Mesenchymal stem cell (in vitro differentiated cells and primary cell): ENCODE measurements at regions not wholly inside any gene's neighbourhood (a gene's known extent, or its start where the extent isn't known, plus 50 kb on each side); places are given as distances from the start of the nearest gene placed in this dataset.
A peak's percentile ranks its signal among the peaks of the same experiment; 100 is the strongest.

Experiments used
- DNase-seq: peaks from one replicate; pipeline ENCODE4 v3.0.0-alpha.2; 2013
- H2AFZ ChIP-seq: one replicate; pipeline ENCODE4 v1.6.1; 2013; ENCODE audit warnings: low read depth, mild to moderate bottlenecking, control low read depth, inconsistent platforms, low read length, moderate library complexity
- H2AK5ac ChIP-seq: 2 replicates; pipeline ENCODE4 v1.6.1; 2013; ENCODE audit warnings: low read length, moderate library complexity, mild to moderate bottlenecking, inconsistent platforms; ENCODE audit not compliant: severe bottlenecking
- H2BK120ac ChIP-seq: one replicate; pipeline ENCODE4 v1.6.1; 2013; ENCODE audit warnings: low read depth, mild to moderate bottlenecking, inconsistent platforms, low read length, moderate library complexity
- H2BK12ac ChIP-seq, 2 experiments: one replicate each; pipeline ENCODE4 v1.6.1; 2013; ENCODE audit warnings: inconsistent platforms in 2 of 2, low read length in 2 of 2, mild to moderate bottlenecking in 2 of 2, moderate library complexity in 2 of 2, control low read depth in 1 of 2
- H2BK15ac ChIP-seq: one replicate; pipeline ENCODE4 v1.6.1; 2013; ENCODE audit warnings: mild to moderate bottlenecking, low read depth, inconsistent platforms; ENCODE audit not compliant: poor library complexity, severe bottlenecking
- H2BK5ac ChIP-seq: 2 replicates; pipeline ENCODE4 v1.6.1; 2013; ENCODE audit warnings: low read depth, mild to moderate bottlenecking, low read length, control low read depth, inconsistent platforms; ENCODE audit not compliant: poor library complexity, severe bottlenecking
- H3K14ac ChIP-seq, 2 experiments: one replicate each; pipeline ENCODE4 v1.6.1; 2013; ENCODE audit warnings: inconsistent platforms in 2 of 2, low read length in 2 of 2, control low read depth in 1 of 2, mild to moderate bottlenecking in 1 of 2, moderate library complexity in 1 of 2
- H3K18ac ChIP-seq, 2 experiments: one replicate each; pipeline ENCODE4 v1.6.1; 2013; ENCODE audit warnings: inconsistent platforms in 2 of 2, low read length in 2 of 2, control low read depth in 1 of 2, low read depth in 1 of 2, mild to moderate bottlenecking in 1 of 2
- H3K23ac ChIP-seq, 2 experiments: one replicate each; pipeline ENCODE4 v1.6.1; 2013; ENCODE audit warnings: inconsistent platforms in 2 of 2, low read length in 2 of 2, mild to moderate bottlenecking in 2 of 2, moderate library complexity in 2 of 2, control low read depth in 1 of 2
- H3K27ac ChIP-seq: 2 replicates; pipeline ENCODE4 v1.5.1; 2013; ENCODE audit warnings: mild to moderate bottlenecking, moderate library complexity, low read length, control low read depth, inconsistent platforms; ENCODE audit not compliant: poor library complexity, severe bottlenecking
- H3K27me3 ChIP-seq, 2 experiments: 2 replicates each; pipeline versions ENCODE4 v1.6.1 to v1.7.0; 2013; ENCODE audit warnings: low read length in 2 of 2, mild to moderate bottlenecking in 2 of 2, moderate library complexity in 2 of 2, control low read depth in 1 of 2, inconsistent platforms in 1 of 2; ENCODE audit not compliant: control insufficient read depth in 1 of 2, insufficient read depth in 1 of 2
- H3K36me3 ChIP-seq, 2 experiments: 2 replicates each; pipeline versions ENCODE4 v1.6.1 to v1.7.0; 2013; ENCODE audit warnings: low read length in 2 of 2, control low read depth in 1 of 2, inconsistent platforms in 1 of 2, low read depth in 1 of 2, mild to moderate bottlenecking in 1 of 2; ENCODE audit not compliant: insufficient read depth in 2 of 2, control insufficient read depth in 1 of 2
- H3K4ac ChIP-seq, 2 experiments: one replicate each; pipeline ENCODE4 v1.6.1; 2013; ENCODE audit warnings: inconsistent platforms in 2 of 2, low read length in 2 of 2, mild to moderate bottlenecking in 2 of 2, moderate library complexity in 2 of 2, control low read depth in 1 of 2, low read depth in 1 of 2
- H3K4me1 ChIP-seq: 2 replicates; pipeline ENCODE4 v1.6.1; 2013; ENCODE audit warnings: low read depth, low read length, control low read depth; ENCODE audit not compliant: control insufficient read depth, insufficient read depth
- H3K4me2 ChIP-seq: 2 replicates; pipeline ENCODE4 v1.6.1; 2013; ENCODE audit warnings: low read length, mild to moderate bottlenecking, inconsistent platforms; ENCODE audit not compliant: poor library complexity, severe bottlenecking
- H3K4me3 ChIP-seq, 2 experiments: 2 replicates each; pipeline versions ENCODE4 v1.5.1 to v1.7.0; 2013; ENCODE audit warnings: low read length in 2 of 2, mild to moderate bottlenecking in 2 of 2, control low read depth in 1 of 2, low read depth in 1 of 2; ENCODE audit not compliant: insufficient read depth in 1 of 2
- H3K79me1 ChIP-seq: replicated peaks from 2 replicates; pipeline ENCODE4 v1.6.1; 2013; ENCODE audit warnings: mild to moderate bottlenecking, control low read depth, low read length, inconsistent platforms; ENCODE audit not compliant: poor library complexity, severe bottlenecking
- H3K9ac ChIP-seq: 2 replicates; pipeline ENCODE4 v1.7.0; 2013; ENCODE audit warnings: mild to moderate bottlenecking, low read length, moderate library complexity
- H3K9me3 ChIP-seq: 2 replicates; pipeline ENCODE4 v1.7.0; 2013; ENCODE audit warnings: mild to moderate bottlenecking, low read length; ENCODE audit not compliant: control insufficient read depth
- H4K8ac ChIP-seq: one replicate; pipeline ENCODE4 v1.6.1; 2013; ENCODE audit warnings: inconsistent platforms, mild to moderate bottlenecking, low read length, moderate library complexity
- H4K91ac ChIP-seq: one replicate; pipeline ENCODE4 v1.6.1; 2013; ENCODE audit warnings: mild to moderate bottlenecking, low read length, inconsistent platforms
- WGBS: methylation state at CpG from one replicate; pipeline ENCODE4 v1.1.7; 2013; ENCODE audit warnings: mixed read lengths; 5-methylcytosine and 5-hydroxymethylcytosine counted together

DNA sequence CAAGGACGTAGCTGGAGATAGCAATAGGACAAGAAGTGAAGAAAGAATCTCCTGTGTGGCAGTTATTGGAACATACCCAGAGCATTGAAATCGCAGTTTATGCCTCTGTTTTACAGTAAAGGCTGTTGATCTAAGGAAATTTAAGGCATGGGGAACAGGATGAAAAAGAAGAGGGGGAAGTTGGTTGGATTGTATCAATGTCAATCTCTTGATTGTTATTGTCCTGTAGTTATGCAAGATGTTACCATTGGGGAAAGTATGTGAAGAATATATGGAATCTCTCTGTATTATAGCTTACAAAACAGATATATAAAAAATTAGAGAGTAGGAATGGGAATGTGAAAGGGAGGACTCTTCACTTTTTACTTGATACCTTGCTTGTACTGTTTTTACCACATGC lies 195.6 kb upstream of the NREP start:
- H3K4me1 ChIP-seq, result peaks cover 2% of the 10 kb centered on the region
- no peaks in the 10 kb centered on the region for H3K27me3 ChIP-seq
- H3K4ac ChIP-seq, result no peak overlapping the region
- no peak overlapping the region for H2BK5ac ChIP-seq
- H3K9me3 ChIP-seq, result no peaks in the 10 kb centered on the region
- no peak for DNase-seq
- no peak overlapping the region for H2BK120ac ChIP-seq
- no peak overlapping the region for H2BK15ac ChIP-seq
- H3K4me2 ChIP-seq, result no peak overlapping the region
- peak overlapping the region; percentile 86 for H3K27ac ChIP-seq
- H3K79me1 ChIP-seq, result no peaks in the 10 kb centered on the region
- no peak overlapping the region for H4K8ac ChIP-seq
- H3K36me3 ChIP-seq, result no peaks in the 10 kb centered on the region
- H3K4me3 ChIP-seq, result no peak overlapping the region
- H4K91ac ChIP-seq, result no peak overlapping the region
- WGBS, result 94% methylated on average over 2 of the region's 2 CpGs
- no peak overlapping the region for H3K23ac ChIP-seq
- no peak overlapping the region for H3K9ac ChIP-seq
- no peak overlapping the region for H3K18ac ChIP-seq
- H2AFZ ChIP-seq, result no peak overlapping the region
- H2BK12ac ChIP-seq, result no peak overlapping the region
- no peak overlapping the region for H3K14ac ChIP-seq
- H2AK5ac ChIP-seq, result no peak overlapping the region

- H3K4me1 ChIP-seq, result peaks cover 2% of the 10 kb centered on the region
Observed at GRCh38 chr5:111950660-111951059, 193.7 kb upstream of the NREP start.

DNA sequence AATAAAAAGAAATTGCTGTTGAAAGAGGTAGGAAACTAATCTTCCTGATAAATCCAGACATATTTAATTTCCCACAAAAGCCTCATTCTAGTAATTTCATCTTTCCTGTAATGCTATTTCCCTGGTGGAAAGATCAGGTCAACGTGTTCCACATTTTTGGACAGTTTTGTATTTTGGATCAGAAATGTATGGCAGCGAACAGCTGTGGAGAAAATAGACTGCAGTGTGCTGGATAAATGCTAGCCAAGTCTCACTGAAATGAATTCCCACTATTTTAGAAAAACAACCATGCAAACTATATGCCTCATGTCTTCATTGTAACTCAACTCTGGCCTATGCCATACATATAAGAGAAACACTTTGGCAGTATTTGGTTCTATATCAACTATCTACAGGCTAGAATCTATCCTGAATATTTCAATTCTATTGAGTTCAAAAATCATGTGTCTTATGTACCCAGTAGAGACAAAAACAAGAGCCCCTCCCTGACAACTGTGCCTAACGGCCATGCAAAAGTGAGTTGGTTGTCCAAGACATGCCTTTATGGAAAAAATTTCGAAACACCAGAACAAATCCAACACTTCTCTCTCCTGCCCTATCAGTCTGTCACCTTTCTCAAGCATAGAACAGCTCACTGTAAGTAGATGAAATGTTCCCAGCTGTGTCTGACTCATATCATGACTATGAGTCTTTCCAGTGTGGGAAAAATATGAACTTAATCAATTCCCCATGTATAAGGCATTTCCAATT lies 191.3 kb upstream of the NREP start:
- H2BK120ac ChIP-seq, result no peak overlapping the region

More at GRCh38 chr5:111950660-111951059, 193.7 kb upstream of the NREP start:
- H3K14ac ChIP-seq, result no peak overlapping the region
- WGBS, result no CpG with 5 or more reads among the region's 1 CpG
- H4K91ac ChIP-seq, result no peak overlapping the region
- H3K4me3 ChIP-seq, result no peak overlapping the region
- no peak overlapping the region for H2BK12ac ChIP-seq
- H2BK15ac ChIP-seq, result no peak overlapping the region
- H3K9ac ChIP-seq, result no peak overlapping the region
- H3K4me2 ChIP-seq, result no peak overlapping the region
- H3K27ac ChIP-seq, result no peak overlapping the region
- H2BK120ac ChIP-seq, result no peak overlapping the region
- H2AK5ac ChIP-seq, result no peak overlapping the region
- DNase-seq, result no peak
- no peak overlapping the region for H3K4ac ChIP-seq
- no peaks in the 10 kb centered on the region for H3K79me1 ChIP-seq
- no peaks in the 10 kb centered on the region for H3K36me3 ChIP-seq
- no peak overlapping the region for H2BK5ac ChIP-seq
- H3K23ac ChIP-seq, result no peak overlapping the region
- H2AFZ ChIP-seq, result no peak overlapping the region
- H4K8ac ChIP-seq, result no peak overlapping the region
- no peak overlapping the region for H3K18ac ChIP-seq
- H3K27me3 ChIP-seq, result no peaks in the 10 kb centered on the region
- H3K9me3 ChIP-seq, result no peaks in the 10 kb centered on the region

GRCh38 chr5:111946556-111946955 lies 189.6 kb upstream of the NREP start:
- Histone ChIP-seq H2BK120ac (no peak overlapping the region), H3K27ac (no peak overlapping the region), H2AFZ (no peak overlapping the region), H3K23ac (no peak overlapping the region), H3K4ac (no peak overlapping the region), H3K18ac (no peak overlapping the region), H3K9me3 (no peaks in the 10 kb centered on the region), H4K91ac (no peak overlapping the region), H3K14ac (no peak overlapping the region), H2BK5ac (no peak overlapping the region), H3K9ac (no peak overlapping the region), H3K4me1 (no peaks in the 10 kb centered on the region), H2BK12ac (no peak overlapping the region), H3K4me3 (no peak overlapping the region), H2BK15ac (no peak overlapping the region), H3K79me1 (no peaks in the 10 kb centered on the region), H3K27me3 (no peaks in the 10 kb centered on the region), H2AK5ac (no peak overlapping the region), H4K8ac (no peak overlapping the region), H3K36me3 (no peaks in the 10 kb centered on the region), H3K4me2 (no peak overlapping the region)
- WGBS, result 55% methylated on average over 2 of the region's 2 CpGs
- no peak for DNase-seq

More for the DNA sequence above, 191.3 kb upstream of the NREP start:
- no peak overlapping the region for H2BK15ac ChIP-seq
- no peak overlapping the region for H3K23ac ChIP-seq
- H3K9me3 ChIP-seq, result no peaks in the 10 kb centered on the region
- peak; percentile 88 for DNase-seq
- no peak overlapping the region for H3K4ac ChIP-seq
- H3K36me3 ChIP-seq, result no peaks in the 10 kb centered on the region
- H2AK5ac ChIP-seq, result no peak overlapping the region
- peak overlapping the region; percentile 61 for H3K9ac ChIP-seq
- no peak overlapping the region for H3K4me3 ChIP-seq
- no peak overlapping the region for H4K91ac ChIP-seq
- H3K4me2 ChIP-seq, result no peak overlapping the region
- no peak overlapping the region for H4K8ac ChIP-seq
- peaks cover 2% of the 10 kb centered on the region for H3K4me1 ChIP-seq
- peak overlapping the region; percentile 70 for H3K27ac ChIP-seq
- no peak overlapping the region for H2BK5ac ChIP-seq
- no peak overlapping the region for H3K18ac ChIP-seq
- no peak overlapping the region for H3K14ac ChIP-seq
- H3K79me1 ChIP-seq, result no peaks in the 10 kb centered on the region
- no peaks in the 10 kb centered on the region for H3K27me3 ChIP-seq
- 32% methylated on average over 2 of the region's 4 CpGs for WGBS
- no peak overlapping the region for H2BK12ac ChIP-seq
- H2AFZ ChIP-seq, result no peak overlapping the region
